GM19240 (cell line): ENCODE measurements at regions not wholly inside any gene's neighbourhood (a gene's known extent, or its start where the extent isn't known, plus 50 kb on each side); places are given as distances from the start of the nearest gene placed in this dataset.
"Not testable (repeated sequence)": the region's sequence is repeated elsewhere in the genome, so short reads cannot be mapped to it uniquely, and the experiment has no call there.

ENCODE experiments used
- DNase-seq: peaks from one replicate; pipeline ENCODE4 v3.0.0; 2011; ENCODE audit warnings: low spot score; ENCODE audit not compliant: insufficient read length

DNA sequence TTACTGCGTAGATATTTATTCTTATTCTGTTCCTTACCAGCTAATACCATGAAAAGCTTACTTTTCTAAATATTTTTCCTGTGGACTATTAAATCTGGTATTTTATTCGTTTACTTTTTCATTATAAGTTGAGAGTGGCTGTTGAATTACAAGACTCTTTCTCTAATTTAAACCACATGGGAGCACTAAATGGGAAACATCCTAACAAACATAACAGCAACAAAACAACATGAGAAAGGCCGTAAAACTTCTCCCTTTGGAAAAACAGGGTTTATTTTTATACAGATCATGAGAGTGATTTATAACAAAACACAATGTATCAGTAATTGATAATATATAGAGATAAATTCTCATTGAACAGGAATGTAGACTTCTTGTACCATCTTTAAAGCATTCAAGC is 1592.1 kb downstream of the EFNB2 start:
- no peak for DNase-seq

DNA sequence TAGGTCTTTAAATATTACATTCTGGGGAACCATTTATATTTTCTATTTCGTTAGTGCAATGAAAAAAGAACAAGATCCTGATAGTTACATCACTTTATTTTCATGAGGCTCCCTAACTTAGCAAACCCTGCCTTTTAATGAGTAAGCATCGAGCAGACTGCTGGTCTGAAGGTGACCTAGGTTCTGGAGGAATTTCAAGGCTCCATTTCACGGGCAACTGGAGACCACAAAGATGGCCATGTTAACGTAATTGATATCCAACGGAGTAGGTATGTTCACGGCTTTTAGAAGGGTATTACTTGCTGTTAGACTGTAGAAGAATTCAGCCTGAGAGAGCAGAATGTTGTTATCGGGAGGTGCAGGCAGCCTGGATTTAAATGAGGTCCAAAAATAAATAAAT is 1597.6 kb downstream of the EFNB2 start:
- no peak for DNase-seq

DNA sequence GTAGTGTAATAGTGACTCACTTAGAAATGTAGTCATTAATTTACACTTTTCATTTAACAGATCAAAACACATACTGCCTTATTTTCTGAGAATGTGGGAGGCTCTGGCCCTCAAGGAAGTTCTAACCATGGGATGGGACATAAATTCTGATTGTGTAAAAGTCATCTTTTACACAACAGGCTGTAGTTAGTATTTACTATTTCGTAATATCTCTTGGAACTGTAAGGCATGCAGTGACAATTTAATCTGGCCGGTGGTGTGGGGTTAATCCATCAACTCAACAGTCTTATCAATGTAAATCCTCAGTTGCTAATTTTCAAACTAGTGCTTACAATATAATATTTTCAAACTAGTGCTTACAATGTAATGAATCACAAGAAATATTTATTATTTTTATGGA is 1599.2 kb downstream of the EFNB2 start:
- no peak for DNase-seq

DNA sequence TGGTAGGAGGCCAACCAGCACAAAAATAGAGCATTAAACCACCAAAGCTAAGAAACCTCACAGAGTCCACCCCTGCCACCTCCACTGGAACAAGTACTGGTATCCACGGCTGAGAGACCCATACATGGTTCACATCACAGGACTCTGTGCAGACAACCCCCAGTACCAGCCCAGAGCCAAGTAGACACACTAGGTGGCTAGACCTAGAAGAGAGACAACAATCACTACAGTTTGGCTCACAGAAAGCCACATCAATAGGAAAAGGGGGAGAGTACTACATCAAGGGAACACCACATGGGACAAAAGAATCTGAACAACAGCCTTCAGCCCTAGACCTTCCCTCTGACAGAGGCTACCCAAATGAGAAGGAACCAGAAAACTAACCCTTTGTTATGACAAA is 1614.9 kb downstream of the EFNB2 start:
- DNase-seq = not testable (repeated sequence)

DNA sequence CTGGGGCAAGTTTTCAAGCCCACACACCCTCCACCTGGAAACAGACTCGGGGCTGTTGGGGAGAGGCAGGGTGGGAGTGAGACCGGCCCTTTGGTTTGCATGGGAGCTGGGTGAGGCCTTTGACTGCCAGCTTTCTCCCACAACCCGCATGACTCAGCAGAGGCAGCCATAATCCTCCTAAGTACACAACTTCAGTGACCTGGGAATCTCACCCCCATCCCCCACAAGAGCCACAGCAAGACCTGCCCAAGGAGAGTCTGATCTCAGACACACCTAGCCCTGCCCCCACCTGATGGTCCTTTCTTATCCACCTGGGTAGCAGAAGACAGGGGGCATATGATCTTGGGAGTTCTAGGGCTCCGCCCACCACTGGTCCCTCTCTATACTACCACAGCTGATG is 1615.4 kb downstream of the EFNB2 start:
- DNase-seq = no peak

DNA sequence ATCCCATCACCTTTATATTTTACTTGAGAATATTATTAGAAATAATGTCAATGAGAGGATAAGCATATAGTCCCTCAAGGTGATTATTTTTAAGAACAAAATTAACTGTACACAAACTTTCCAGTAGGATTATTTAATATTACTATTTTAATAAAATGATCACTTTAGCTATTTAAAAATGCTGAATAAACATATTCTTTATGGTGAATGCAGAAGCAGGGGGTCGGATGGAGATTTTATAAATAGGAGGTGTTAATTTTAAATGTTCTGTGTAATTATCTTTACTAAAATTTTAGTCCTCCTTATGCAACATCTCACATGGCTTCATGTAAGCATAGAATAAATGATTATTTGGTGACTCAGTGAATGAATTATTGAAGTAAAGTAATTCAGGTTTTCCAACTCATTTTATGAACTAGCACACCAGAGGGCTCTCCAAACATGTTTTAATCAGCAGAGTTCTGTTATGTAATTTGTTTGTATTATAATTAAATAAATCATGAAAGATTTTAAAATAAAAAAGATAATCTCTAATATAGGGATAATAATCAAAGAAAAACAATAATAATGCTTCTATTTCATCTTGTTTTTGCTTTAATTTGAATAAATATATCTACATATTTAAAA is 1635.2 kb downstream of the EFNB2 start:
- no peak for DNase-seq

DNA sequence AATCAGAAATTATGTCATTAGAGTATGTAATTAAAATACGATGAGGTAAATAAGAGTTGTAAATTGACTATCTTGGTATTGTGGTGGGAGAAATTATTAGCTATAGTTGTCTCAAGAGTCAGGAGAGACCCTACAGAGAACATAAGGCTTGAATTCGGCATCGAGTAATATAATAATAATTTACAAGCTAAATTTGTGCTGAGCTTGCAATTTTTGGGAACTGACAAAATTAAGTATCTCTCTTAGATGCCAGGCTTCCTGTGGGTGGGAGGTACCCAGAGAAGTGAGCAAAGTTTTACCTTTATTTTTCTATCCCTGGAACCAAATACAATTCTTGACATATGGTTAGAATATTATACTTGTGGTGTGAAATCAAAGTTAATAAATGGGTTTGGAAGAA is 1637.0 kb downstream of the EFNB2 start:
- DNase-seq = no peak

DNA sequence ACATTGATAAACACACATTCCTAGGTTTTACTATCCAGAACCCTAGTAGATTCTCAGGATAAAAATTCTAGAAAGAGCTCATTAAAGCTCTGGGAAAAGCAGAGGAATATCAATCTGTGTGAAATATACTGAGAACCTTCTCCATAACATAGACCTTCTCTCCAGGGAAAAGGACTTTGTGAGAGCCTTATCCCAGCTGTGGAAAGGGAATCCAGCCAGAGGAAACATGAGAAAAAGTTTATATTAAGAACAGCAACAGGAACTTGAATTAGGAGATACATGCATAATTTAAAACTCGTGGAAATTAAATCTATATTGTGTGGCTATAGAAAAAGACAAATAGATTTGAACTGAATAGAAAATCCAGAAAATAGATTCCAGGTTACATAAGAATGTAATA is 1639.9 kb downstream of the EFNB2 start:
- no peak for DNase-seq

DNA sequence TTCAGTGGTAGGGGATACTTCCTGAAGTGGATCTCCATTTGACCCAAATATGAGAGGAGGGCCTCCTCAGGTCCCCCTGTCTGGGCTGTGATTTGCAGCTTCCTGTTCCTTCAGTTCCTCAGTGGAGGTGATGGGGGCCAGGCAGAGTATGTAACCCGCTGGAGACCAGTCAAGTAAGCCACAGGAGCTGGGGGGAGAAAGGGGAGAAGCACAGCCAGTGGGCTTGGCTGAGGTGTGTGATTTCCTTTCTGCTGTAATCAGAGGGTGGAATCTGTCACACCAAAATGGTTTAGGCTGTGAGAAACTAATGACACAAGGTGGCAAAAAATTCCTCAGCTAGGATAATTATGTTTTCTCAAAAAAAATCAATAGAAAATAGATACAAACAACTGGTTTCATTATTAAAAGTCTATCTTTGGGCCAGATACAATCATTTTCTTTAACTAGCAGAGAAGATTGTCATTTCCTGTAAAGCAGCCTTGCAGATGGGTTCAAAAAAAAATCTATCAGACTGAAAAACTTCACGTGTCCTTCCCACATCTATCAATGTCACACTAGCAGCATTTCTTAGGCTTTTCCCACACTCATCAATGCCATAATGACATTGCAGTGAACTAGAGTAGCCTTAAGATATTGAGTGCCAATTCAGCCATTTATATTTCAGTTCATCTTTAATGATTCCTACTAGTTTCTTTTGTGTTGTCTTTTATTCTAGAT is 1660.3 kb downstream of the EFNB2 start:
- DNase-seq = no peak

DNA sequence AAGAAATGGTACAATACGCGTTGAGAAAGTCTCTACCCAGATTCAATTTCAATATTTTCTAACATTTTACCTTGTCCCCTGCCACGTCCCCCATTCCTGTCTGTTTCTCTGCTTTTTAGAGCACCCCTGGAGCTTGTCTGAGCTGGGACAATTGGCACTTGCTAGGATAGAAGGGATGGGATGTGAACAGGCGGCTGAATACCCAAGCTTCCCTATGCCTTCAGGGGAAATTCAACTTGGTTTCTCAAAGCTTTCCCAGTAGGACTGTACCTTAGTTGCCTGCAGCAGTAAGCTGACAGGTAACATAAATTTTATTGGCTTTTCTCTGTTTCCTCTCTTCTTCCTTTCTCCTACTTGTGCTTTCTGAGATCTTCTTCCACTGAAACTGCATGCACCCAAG is 1663.3 kb downstream of the EFNB2 start:
- DNase-seq = no peak

DNA sequence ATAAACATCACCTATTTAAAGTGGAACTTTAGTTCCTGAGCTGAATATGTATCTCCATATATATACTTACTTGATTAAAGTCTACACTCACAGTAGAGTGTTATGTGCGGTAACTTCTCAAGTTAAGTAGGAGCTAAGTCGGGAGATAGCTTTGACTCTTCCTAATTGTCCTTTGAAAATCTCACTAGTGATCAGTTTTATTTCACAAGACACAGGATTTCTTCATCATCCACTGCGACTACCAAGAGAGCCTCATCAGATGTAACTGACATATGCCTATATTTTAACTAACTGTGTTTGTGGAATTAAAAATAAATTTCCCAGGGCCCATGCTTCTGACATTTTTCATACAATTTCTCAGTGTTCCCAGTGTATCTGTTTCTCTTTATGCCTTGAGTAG is 1664.0 kb downstream of the EFNB2 start:
- DNase-seq = no peak

DNA sequence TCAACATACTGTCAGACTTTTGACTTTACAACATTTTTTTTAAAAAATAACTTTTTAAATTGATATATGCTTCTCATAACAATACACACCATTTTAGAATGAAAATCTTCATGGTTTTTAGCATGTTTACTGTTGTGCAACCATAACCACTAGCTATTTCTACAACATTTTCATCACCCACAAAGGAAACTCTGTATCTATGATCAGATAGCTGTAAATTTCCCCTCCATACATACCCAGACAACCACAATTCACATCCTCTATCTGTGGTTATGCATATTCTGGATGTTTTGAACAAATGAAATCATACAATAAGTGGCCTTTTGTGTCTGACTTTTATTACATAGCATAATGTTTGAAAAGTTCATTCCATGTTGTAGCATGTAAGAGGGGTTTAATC is 1666.0 kb downstream of the EFNB2 start:
- no peak for DNase-seq

DNA sequence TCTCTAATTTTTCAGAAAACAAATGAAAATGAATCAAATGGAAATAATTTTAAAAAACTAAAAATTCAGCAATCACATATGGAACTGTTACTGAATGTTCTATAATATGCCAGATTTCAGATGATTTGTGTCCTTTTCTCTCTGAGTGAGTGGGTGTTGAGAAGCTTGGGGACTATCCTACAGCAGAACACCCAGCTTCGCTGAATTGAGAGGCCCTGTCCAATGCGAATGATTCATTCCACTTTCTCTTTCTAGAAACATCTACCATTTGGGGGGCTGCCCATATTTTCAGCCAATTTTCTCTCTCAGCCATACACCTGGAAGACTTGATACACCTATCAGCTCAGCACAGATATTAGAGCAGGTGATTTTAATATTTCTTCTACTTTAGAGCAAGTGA is 1666.7 kb downstream of the EFNB2 start:
- no peak for DNase-seq

DNA sequence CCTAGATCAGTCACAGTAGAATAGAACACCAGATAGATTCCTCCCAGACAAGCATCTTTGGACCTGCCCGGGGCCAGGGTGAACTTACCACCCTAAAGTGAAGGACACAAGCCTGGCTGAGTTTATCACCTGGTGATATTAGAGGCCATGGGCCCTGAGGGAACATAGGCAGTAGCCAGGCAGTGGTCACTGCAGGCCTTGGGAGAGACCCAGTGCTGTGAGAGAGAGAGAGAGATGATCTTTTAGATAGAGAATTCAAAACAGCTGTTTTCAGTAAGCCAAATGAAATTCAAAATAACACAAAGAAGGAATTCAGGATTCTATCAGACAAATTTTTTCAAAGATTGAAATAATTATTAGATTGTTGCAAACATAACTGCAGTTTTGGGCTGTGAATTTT is 1679.9 kb downstream of the EFNB2 start:
- no peak for DNase-seq

DNA sequence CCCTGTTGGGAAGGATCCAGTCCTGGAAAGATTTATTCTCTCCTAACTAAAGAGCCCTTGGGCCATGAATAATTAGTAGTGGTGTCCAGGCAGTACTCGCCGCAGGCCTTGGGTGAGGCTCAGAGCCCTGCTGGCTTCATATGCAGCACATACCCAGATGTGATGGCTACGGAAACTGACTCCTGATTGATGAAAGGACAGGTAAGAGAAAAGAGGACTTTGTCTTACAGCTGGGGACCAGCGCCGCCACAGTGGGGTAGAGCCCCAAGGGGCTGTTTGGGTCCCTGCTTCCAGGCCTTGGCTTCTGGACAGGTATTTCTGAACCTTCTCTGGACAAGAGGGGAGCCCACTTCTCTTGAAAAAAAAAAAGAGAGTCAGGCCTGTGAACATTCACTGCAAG is 1680.8 kb downstream of the EFNB2 start:
- no peak for DNase-seq

DNA sequence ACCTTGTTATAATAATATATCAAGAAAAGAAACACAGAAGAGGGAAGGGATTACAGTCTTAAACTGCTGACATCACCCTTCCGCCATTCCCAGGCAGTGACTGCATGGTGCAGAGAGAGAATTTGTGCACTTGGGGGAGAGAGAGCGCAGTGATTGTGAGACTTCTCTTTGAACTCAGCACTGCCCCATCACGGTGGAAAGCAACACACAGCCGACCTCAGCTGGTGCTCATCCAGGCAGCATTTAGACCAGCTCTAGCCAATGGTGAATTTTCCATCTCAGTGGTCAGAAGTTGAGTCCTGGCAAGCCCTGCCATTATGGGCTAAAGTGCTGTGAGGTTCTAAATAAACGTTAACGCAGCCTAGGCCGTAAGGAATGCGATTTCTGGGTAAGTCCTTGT is 1681.5 kb downstream of the EFNB2 start:
- no peak for DNase-seq

DNA sequence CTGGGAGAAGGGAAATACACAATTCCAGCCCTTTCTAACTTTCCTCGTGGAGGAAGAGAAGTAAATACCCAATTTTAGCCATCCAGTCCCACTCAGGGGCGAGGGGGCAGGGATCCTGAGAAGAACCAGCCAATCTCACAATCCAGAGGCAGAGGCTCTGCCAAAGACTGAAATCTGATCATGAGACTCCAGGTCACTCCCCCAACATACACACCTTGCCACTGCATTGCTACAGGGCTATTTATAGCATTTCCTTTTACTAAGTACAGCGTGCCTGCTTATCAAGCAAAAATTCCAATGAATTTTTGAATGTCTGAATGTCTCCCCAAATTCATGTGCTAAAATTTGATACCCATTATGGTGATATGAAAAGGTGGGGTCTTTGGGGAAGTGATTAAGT is 1687.5 kb downstream of the EFNB2 start:
- no peak for DNase-seq

DNA sequence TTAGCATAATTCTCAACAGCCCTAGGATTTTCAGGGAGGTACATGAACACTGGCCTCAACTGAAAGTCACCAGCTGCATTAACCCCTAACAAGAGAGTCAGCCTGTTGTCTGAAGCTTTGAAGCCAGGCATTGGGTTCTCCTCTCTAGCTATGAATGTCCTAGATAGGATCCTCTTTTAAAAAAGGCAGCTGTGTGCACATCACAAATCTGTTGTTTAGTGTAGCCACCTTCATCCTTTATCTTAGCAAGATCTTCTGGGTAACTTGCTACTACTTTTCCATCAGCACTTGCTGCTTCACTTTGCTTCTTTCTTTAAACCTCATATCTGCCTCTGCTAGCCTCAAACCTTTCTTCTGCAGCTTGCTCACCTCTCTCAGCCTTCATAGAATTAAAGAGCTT is 1692.1 kb downstream of the EFNB2 start:
- no peak for DNase-seq

DNA sequence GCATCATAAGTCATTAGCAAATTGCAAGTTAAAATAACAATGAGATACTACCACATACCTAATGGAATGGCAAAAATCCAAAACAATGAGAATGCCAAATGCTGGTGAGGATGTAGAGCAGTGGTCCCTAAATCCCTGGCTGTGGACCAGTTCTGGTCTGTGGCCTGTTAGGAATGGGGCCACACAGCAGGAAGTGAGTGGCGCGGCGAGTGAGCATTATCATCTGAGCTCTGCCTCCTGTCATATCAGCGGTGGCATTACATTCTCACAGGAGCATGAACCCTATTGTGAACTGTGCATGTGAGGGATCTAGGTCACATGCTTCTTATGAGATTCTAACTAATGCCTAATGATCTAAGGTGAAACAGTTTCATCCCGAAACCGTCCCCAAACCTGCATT is 1694.4 kb downstream of the EFNB2 start:
- no peak for DNase-seq

DNA sequence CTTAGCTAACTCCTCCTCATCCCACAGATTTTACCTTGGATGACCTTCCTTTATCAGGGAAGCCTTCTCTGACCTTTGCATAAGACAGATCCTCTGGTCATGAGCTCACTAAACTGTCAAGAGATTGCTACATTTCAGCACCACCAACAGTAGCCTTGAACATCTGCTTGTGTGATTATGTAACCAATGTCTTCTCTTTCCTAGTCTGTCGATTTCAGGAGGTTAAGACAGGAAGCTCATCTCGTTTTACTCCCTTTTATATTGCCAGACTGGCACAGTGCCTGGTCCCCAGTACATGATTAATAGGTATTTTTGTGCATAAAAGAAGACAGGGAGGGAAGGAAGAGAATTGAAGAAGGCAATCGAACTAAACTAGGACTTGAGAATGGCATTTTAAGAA is 1697.7 kb downstream of the EFNB2 start:
- no peak for DNase-seq

DNA sequence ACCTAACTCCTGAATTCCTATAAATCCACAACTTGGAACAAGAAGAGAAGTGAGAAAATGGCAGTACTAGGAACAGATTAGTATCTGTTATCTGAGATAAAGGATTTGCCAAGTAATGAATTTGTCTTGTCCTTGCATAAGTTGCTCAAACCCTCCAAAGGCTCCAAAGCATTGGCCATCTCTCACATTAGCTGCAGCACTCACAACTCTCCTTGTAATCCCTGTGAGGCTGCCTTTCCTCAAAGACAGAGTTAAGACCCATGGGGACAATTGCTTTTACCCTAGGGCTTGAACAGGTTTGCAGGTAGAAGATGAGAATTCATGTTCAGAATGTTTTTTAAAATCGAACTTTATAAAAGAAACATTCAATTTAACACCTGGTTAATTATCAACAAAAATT is 1702.2 kb downstream of the EFNB2 start:
- no peak for DNase-seq

DNA sequence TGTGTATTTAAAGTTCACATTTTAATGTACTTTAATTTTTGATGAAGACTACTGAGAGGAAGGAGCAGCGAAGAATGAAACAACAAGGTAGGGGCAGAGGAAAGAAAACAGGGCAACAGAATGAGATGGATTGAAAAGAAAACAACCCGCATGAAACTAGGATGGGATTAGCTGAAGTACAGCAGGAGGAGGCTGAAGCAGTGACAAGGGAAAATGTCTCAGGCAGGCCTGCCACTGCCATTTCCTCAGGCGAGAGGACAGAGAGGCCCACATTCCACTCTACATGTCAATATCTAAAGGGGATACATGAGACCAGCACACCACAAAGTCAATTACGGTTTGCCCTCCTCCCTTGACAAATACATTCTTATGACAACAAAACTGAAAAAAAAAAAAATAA is 1703.2 kb downstream of the EFNB2 start:
- no peak for DNase-seq

DNA sequence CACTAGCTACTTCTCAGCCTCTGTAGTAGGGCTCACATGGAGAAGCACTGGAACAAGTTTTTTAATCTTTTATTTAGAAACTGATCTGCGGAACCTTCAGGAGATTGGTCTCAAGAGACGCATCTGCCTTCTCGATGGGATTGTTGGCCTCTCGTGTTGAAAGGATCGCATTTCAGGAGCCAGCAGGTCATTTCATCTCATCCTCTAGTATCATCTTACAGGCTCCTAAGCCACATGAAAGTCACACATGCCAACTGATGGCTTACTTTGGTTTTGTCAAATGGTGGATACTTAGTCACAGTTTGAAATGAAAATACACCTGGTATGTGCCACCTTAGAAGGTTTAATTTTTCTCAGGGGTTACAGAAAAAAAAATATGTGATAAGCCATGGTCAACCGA is 1703.6 kb downstream of the EFNB2 start:
- DNase-seq = no peak

DNA sequence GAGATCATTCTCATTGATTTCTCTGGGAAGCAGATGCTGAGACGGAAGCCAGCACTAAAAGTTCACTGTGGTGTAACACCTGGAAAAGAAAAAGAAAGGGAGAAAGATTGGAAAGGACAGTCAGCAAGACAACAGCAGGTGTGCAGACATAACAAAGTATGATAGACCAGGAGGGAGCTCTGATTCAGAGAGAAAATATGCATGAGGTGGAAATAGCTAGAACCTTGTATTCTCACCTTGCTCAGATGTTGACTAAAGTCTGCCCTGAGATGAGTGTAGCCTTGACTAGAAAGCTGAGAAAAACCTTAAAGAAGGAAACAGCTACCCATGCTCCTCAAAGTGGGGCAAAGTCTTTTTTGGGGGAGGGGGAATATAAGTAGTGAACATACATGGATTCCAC is 1711.8 kb downstream of the EFNB2 start:
- no peak for DNase-seq
